Gastroesophageal sphincter (tissue), 3 donors: ENCODE measurements at regions not wholly inside any gene's neighbourhood (a gene's known extent, or its start where the extent isn't known, plus 50 kb on each side); places are given as distances from the start of the nearest gene placed in this dataset.

ENCODE experiments used
- CTCF ChIP-seq, 4 experiments: fragments of 200-600 bp in 2 of 4; fragments of 450-650 bp in 2 of 4; sonication (generic) in 1 of 4; IDR thresholded peaks; one replicate each; pipeline ENCODE4 v1.5.1; 2017 to 2019; ENCODE audit warnings: antibody characterized with exemption in 4 of 4, mild to moderate bottlenecking in 2 of 4, moderate library complexity in 2 of 4
- EP300 ChIP-seq: sonication (generic); formaldehyde crosslinking; IDR thresholded peaks from one replicate; pipeline ENCODE4 v1.6.1; 2017; ENCODE audit warnings: antibody characterized with exemption, mild to moderate bottlenecking
- POLR2A ChIP-seq, 2 donors: fragments of 450-650 bp; IDR thresholded peaks; one replicate each; pipeline ENCODE4 v1.6.1; 2017; ENCODE audit warnings: antibody characterized with exemption in 2 of 2, mild to moderate bottlenecking in 2 of 2, moderate library complexity in 1 of 2
- POLR2AphosphoS5 ChIP-seq: sonication (generic); formaldehyde crosslinking; IDR thresholded peaks from one replicate; pipeline ENCODE4 v1.6.1; 2017; ENCODE audit warnings: antibody characterized with exemption

GRCh38 chr14:104362761-104363605, 216.6 kb upstream of the C14orf180 start:
- no peak for TF ChIP-seq CTCF (IDR thresholded peaks at IDR 0.05)
- no peak for TF ChIP-seq POLR2A (IDR thresholded peaks at IDR 0.05)
- TF ChIP-seq POLR2AphosphoS5, result no peak
- TF ChIP-seq EP300, result no peak
